H1 (cell line): ENCODE measurements at regions not wholly inside any gene's neighbourhood (a gene's known extent, or its start where the extent isn't known, plus 50 kb on each side); places are given as distances from the start of the nearest gene placed in this dataset.
A peak's percentile ranks its signal among the peaks of the same experiment; 100 is the strongest.

Experiments used
- CTCF ChIA-PET: fragments of 300-600 bp; sonication (Branson Sonifier 250); formaldehyde crosslinking; loops from one replicate; lab custom pipeline; 2021; ENCODE audit not compliant: partially characterized antibody; lab: Charles Lee
- POLR2A ChIA-PET: fragments of 300-600 bp; sonication (Branson Sonifier 250); formaldehyde crosslinking; loops from one replicate; lab custom pipeline; 2021; ENCODE audit warnings: inconsistent platforms; ENCODE audit not compliant: partially characterized antibody; lab: Charles Lee
- DNase-seq, 2 experiments: peaks; one replicate each; pipeline versions ENCODE4 v3.0.0 to v3.0.0-alpha.2; 2010 to 2022; ENCODE audit warnings: low spot score in 2 of 2, low read depth in 1 of 2, mixed read lengths in 1 of 2
- FAIRE-seq: peaks from 2 replicates; lab custom pipeline; 2011; peaks lifted over from hg19 to GRCh38; lab: Jason Lieb, UNC
- H2AFZ ChIP-seq: 2 replicates; pipeline ENCODE4 v1.8.1; 2012; ENCODE audit warnings: low read length, inconsistent platforms
- H2AK5ac ChIP-seq: 2 replicates; pipeline ENCODE4 v1.6.1; 2013; ENCODE audit warnings: low read depth, low read length
- H2BK120ac ChIP-seq: replicated peaks from 2 replicates; pipeline ENCODE3; 2013; ENCODE audit warnings: low read depth, low read length, inconsistent platforms
- H2BK12ac ChIP-seq: 2 replicates; pipeline ENCODE4 v1.6.1; 2013; ENCODE audit warnings: low read depth, low read length
- H2BK15ac ChIP-seq: 2 replicates; pipeline ENCODE4 v1.6.1; 2013; ENCODE audit warnings: low read length
- H2BK20ac ChIP-seq: 2 replicates; pipeline ENCODE4 v1.6.1; 2013; ENCODE audit warnings: low read length
- H2BK5ac ChIP-seq: 2 replicates; pipeline ENCODE4 v1.6.1; 2013; ENCODE audit warnings: low read depth, low read length
- H3K14ac ChIP-seq: 2 replicates; pipeline ENCODE4 v1.6.1; 2013; ENCODE audit warnings: inconsistent platforms; ENCODE audit not compliant: insufficient read length
- H3K18ac ChIP-seq: 2 replicates; pipeline ENCODE4 v1.6.1; 2013; ENCODE audit warnings: low read length; ENCODE audit errors: extremely low read depth
- H3K23ac ChIP-seq: 2 replicates; pipeline ENCODE4 v1.6.1; 2013; ENCODE audit warnings: inconsistent platforms; ENCODE audit not compliant: insufficient read length
- H3K23me2 ChIP-seq: 2 replicates; pipeline ENCODE4 v1.6.1; 2013; ENCODE audit warnings: low read depth, low read length
- H3K27ac ChIP-seq: 2 replicates; pipeline ENCODE4 v1.6.1; 2011; ENCODE audit warnings: low read depth, low read length, inconsistent platforms
- H3K27me3 ChIP-seq, 4 experiments: replicated peaks in 1 of 4; 1 replicate in 1 of 4; 2 replicates in 3 of 4; pipeline versions ENCODE4 v1.6.1 to v1.8.1; 2011 to 2013; ENCODE audit warnings: low read length in 3 of 4, mild to moderate bottlenecking in 3 of 4, inconsistent platforms in 2 of 4, mixed read lengths in 2 of 4, moderate library complexity in 1 of 4; ENCODE audit not compliant: control insufficient read depth in 3 of 4, insufficient read depth in 3 of 4; ENCODE audit errors: extremely low read depth in 1 of 4
- H3K36me3 ChIP-seq, 4 experiments: 2 replicates each; pipeline versions ENCODE4 v1.6.1 to v1.8.1; 2011 to 2013; ENCODE audit warnings: mild to moderate bottlenecking in 4 of 4, low read length in 3 of 4, moderate library complexity in 2 of 4, control low read depth in 1 of 4, inconsistent platforms in 1 of 4; ENCODE audit not compliant: insufficient read depth in 4 of 4, control insufficient read depth in 2 of 4
- H3K4ac ChIP-seq: replicated peaks from 2 replicates; pipeline ENCODE3; 2013; ENCODE audit warnings: low read length, low read depth, mixed read lengths, inconsistent platforms; ENCODE audit not compliant: insufficient read length
- H3K4me1 ChIP-seq, 4 experiments: replicated peaks in 1 of 4; 1 replicate in 1 of 4; 2 replicates in 3 of 4; pipeline versions ENCODE4 v1.6.1 to v1.8.1; 2011 to 2013; ENCODE audit warnings: low read length in 3 of 4, inconsistent platforms in 2 of 4, mixed read lengths in 1 of 4; ENCODE audit not compliant: insufficient read depth in 4 of 4, control insufficient read depth in 3 of 4
- H3K4me2 ChIP-seq, 2 experiments: 2 replicates each; pipeline versions ENCODE4 v1.6.1 to v1.8.1; 2011 to 2013; ENCODE audit warnings: low read depth in 2 of 2, low read length in 2 of 2, control low read depth in 1 of 2, inconsistent platforms in 1 of 2, mild to moderate bottlenecking in 1 of 2; ENCODE audit not compliant: insufficient read depth in 1 of 2
- H3K4me3 ChIP-seq, 4 experiments: fragments of 200-600, 300-600 bp in 1 of 4; sonication (generic), shearing (Covaris generic), sonication (Bioruptor Twin) in 1 of 4; 2 replicates each; pipeline versions ENCODE4 v1.5.1 to v1.8.1; 2011 to 2016; ENCODE audit warnings: low read length in 4 of 4, low read depth in 3 of 4, control low read depth in 2 of 4, inconsistent platforms in 2 of 4, mild to moderate bottlenecking in 2 of 4, mixed read lengths in 1 of 4, moderate library complexity in 1 of 4; ENCODE audit not compliant: insufficient read depth in 2 of 4; ENCODE audit errors: extremely low read depth in 1 of 4
- H3K56ac ChIP-seq: replicated peaks from 2 replicates; pipeline ENCODE3; 2013; ENCODE audit warnings: low read depth, mild to moderate bottlenecking, mixed read lengths, low read length, inconsistent platforms; ENCODE audit not compliant: insufficient read length
- H3K79me1 ChIP-seq: 2 replicates; pipeline ENCODE4 v1.6.1; 2013; ENCODE audit warnings: low read depth, low read length, control low read depth
- H3K79me2 ChIP-seq, 2 experiments: 2 replicates each; pipeline versions ENCODE4 v1.6.1 to v1.8.1; 2012 to 2013; ENCODE audit warnings: low read length in 2 of 2, mild to moderate bottlenecking in 2 of 2, inconsistent platforms in 1 of 2; ENCODE audit not compliant: insufficient read depth in 2 of 2, control insufficient read depth in 1 of 2
- H3K9ac ChIP-seq, 4 experiments: replicated peaks in 1 of 4; 1 replicate in 1 of 4; 2 replicates in 3 of 4; pipeline versions ENCODE4 v1.6.1 to v1.8.1; 2011 to 2013; ENCODE audit warnings: low read depth in 3 of 4, low read length in 3 of 4, control low read depth in 2 of 4, mild to moderate bottlenecking in 2 of 4, moderate library complexity in 2 of 4, inconsistent platforms in 1 of 4; ENCODE audit errors: extremely low read depth in 1 of 4
- H3K9me3 ChIP-seq, 2 experiments: 2 replicates each; pipeline versions ENCODE4 v1.6.1 to v1.8.1; 2012 to 2013; ENCODE audit warnings: mild to moderate bottlenecking in 2 of 2, moderate library complexity in 2 of 2, control low read depth in 1 of 2, inconsistent platforms in 1 of 2, low read depth in 1 of 2, low read length in 1 of 2, mixed read lengths in 1 of 2; ENCODE audit not compliant: insufficient read depth in 2 of 2
- H4K20me1 ChIP-seq, 2 experiments: replicated peaks in 1 of 2; 2 replicates each; pipeline versions ENCODE3 to v1.8.1; 2011 to 2013; ENCODE audit warnings: inconsistent platforms in 2 of 2, low read length in 2 of 2, mild to moderate bottlenecking in 1 of 2; ENCODE audit not compliant: insufficient read depth in 2 of 2, control insufficient read depth in 1 of 2
- H4K5ac ChIP-seq: 2 replicates; pipeline ENCODE4 v1.6.1; 2013; ENCODE audit warnings: low read length, low read depth, mixed read lengths, inconsistent platforms; ENCODE audit not compliant: insufficient read length
- H4K8ac ChIP-seq: 2 replicates; pipeline ENCODE4 v1.8.0; 2013; ENCODE audit warnings: mild to moderate bottlenecking, moderate library complexity, low read length, inconsistent platforms; ENCODE audit not compliant: insufficient read depth; ENCODE audit errors: extremely low read depth
- H4K91ac ChIP-seq: replicated peaks from 2 replicates; pipeline ENCODE3; 2013; ENCODE audit warnings: low read length, mixed read lengths, inconsistent platforms; ENCODE audit not compliant: insufficient read length
- GABPA ChIP-seq: IDR thresholded peaks from 2 replicates; pipeline ENCODE4 v1.6.1; 2011; ENCODE audit warnings: mild to moderate bottlenecking, low read length, moderate library complexity, borderline replicate concordance; ENCODE audit not compliant: insufficient read depth
- KDM5A ChIP-seq: fragments of 200-600 bp; IDR thresholded peaks from 2 replicates; pipeline ENCODE4 v1.7.1; 2012; ENCODE audit warnings: mild to moderate bottlenecking, low read length, inconsistent platforms, mixed read lengths
- RNF2 ChIP-seq: fragments of 200-900, 300-1000 bp; sonication (generic); IDR thresholded peaks from 2 replicates; pipeline ENCODE4 v1.7.1; 2016; ENCODE audit warnings: borderline replicate concordance, low read depth, mild to moderate bottlenecking, antibody characterized with exemption, low read length; ENCODE audit not compliant: poor library complexity, severe bottlenecking; ENCODE audit errors: missing control alignments
- RXRA ChIP-seq: IDR thresholded peaks from 2 replicates; pipeline ENCODE4 v1.6.1; 2011; ENCODE audit warnings: low read depth, mild to moderate bottlenecking, low read length, moderate library complexity; ENCODE audit not compliant: insufficient read depth
- SP2 ChIP-seq: IDR thresholded peaks from 2 replicates; pipeline ENCODE4 v1.6.1; 2012; ENCODE audit warnings: mild to moderate bottlenecking, low read length, inconsistent platforms
- TBP ChIP-seq: IDR thresholded peaks from 2 replicates; pipeline ENCODE4 v1.6.1; 2011; ENCODE audit warnings: low read depth, low read length, improper control_type of control experiment
- WGBS, 2 experiments: shearing (Covaris generic) in 1 of 2; methylation state at CpG; one replicate each; pipeline versions ENCODE4 v1.1.6 to v1.1.7; 2013 to 2015; ENCODE audit warnings: low lambda C conversion rate in 2 of 2, mixed read lengths in 2 of 2, inconsistent platforms in 1 of 2, low coverage in 1 of 2, missing lambda C conversion rate in 1 of 2; ENCODE audit not compliant: insufficient replicate concordance in 2 of 2, insufficient coverage in 1 of 2, insufficient read length in 1 of 2; ENCODE audit errors: extremely low coverage in 1 of 2, missing lambda C conversion rate in 1 of 2; 5-methylcytosine and 5-hydroxymethylcytosine counted together

DNA sequence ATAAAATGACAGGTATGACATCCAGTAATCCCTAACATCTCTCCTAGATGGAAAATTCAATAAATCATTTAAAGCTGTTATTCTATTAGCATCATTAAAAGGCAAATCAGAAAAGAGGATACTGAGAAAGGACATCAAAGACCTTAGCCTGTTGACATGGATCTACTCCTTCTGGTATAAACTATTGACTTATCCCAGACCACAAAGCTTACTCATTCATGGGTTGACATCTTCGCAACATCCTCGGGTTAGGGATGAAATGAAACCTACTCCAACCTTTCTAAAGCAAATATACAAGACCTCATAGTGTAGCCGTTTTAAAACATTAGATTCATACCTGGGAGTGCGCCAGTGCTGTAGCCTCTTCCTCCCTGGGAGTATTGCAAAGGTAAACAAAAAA lies 191.5 kb upstream of the BTG1 start:
- CTCF ChIA-PET, result interaction anchor here (0.6 kb wide), 1 partner anchor 11 kb away, joined by 3 read pairs; no protein-coding TSS in a partner anchor
- H3K9ac ChIP-seq, result no peak overlapping the region
- no peak overlapping the region for H3K18ac ChIP-seq
- H4K91ac ChIP-seq, result no peak overlapping the region
- no peak for DNase-seq
- H3K79me1 ChIP-seq, result no peaks in the 10 kb centered on the region
- no peaks in the 10 kb centered on the region for H3K27me3 ChIP-seq
- no peak overlapping the region for H3K27ac ChIP-seq
- no peaks in the 10 kb centered on the region for H4K20me1 ChIP-seq
- no peak overlapping the region for H2BK120ac ChIP-seq
- H3K79me2 ChIP-seq, result no peaks in the 10 kb centered on the region
- peak overlapping the region; percentile 56; the same call in 1 of the 2 replicates for H2AFZ ChIP-seq
- no peak overlapping the region for H4K8ac ChIP-seq
- TF ChIP-seq KDM5A (no peak), SP2 (no peak), GABPA (no peak), TBP (no peak), RXRA (no peak), RNF2 (no peak)
- 87% methylated on average over 4 of the region's 4 CpGs; no CpG with 5 or more reads in 1 of the 2 experiments for WGBS, 2 experiments
- no peak overlapping the region for H3K4me2 ChIP-seq
- no peak overlapping the region for H2BK12ac ChIP-seq
- POLR2A ChIA-PET, result no interaction called here
- H3K56ac ChIP-seq, result no peak overlapping the region
- no peak overlapping the region for H3K4ac ChIP-seq
- H4K5ac ChIP-seq, result no peak overlapping the region
- no peak overlapping the region for H3K4me3 ChIP-seq
- H3K9me3 ChIP-seq, result peaks cover 0 to 2% of the 10 kb centered on the region in 2 experiments; a peak in 1 of 4 replicates
- H3K14ac ChIP-seq, result no peak overlapping the region
- no peak overlapping the region for H2BK15ac ChIP-seq
- no peak overlapping the region for H2BK5ac ChIP-seq
- no peak overlapping the region for H3K23ac ChIP-seq
- no peak overlapping the region for H2AK5ac ChIP-seq
- no peak for FAIRE-seq
- no peaks in the 10 kb centered on the region for H3K36me3 ChIP-seq
- no peak overlapping the region for H2BK20ac ChIP-seq
- H3K23me2 ChIP-seq, result no peaks in the 10 kb centered on the region
- no peaks in the 10 kb centered on the region for H3K4me1 ChIP-seq
